H1 (cell line): ENCODE measurements at regions not wholly inside any gene's neighbourhood (a gene's known extent, or its start where the extent isn't known, plus 50 kb on each side); places are given as distances from the start of the nearest gene placed in this dataset.

ENCODE experiments used
- BCL11A ChIP-seq, 2 experiments: IDR thresholded peaks; one replicate each; pipeline ENCODE4 v1.6.1; 2011; ENCODE audit warnings: low read depth in 2 of 2, low read length in 2 of 2, mild to moderate bottlenecking in 2 of 2
- EP300 ChIP-seq, 2 experiments: IDR thresholded peaks; 1 replicate in 1 of 2; 2 replicates in 1 of 2; pipeline ENCODE4 v1.6.1; 2011 to 2012; ENCODE audit warnings: low read depth in 2 of 2, low read length in 2 of 2, mild to moderate bottlenecking in 2 of 2, borderline replicate concordance in 1 of 2, inconsistent platforms in 1 of 2, moderate library complexity in 1 of 2
- RXRA ChIP-seq: IDR thresholded peaks from 2 replicates; pipeline ENCODE4 v1.6.1; 2011; ENCODE audit warnings: low read depth, mild to moderate bottlenecking, low read length, moderate library complexity; ENCODE audit not compliant: insufficient read depth
- SIN3A ChIP-seq, 2 experiments: IDR thresholded peaks in 1 of 2; conservative IDR thresholded peaks in 1 of 2; 2 replicates each; pipeline ENCODE4 v1.6.1; 2011 to 2012; ENCODE audit warnings: low read length in 2 of 2, improper control_type of control experiment in 1 of 2, low read depth in 1 of 2, mild to moderate bottlenecking in 1 of 2
- TAF7 ChIP-seq: optimal IDR thresholded peaks from 2 replicates; pipeline ENCODE3; 2011; ENCODE audit warnings: low read depth, mild to moderate bottlenecking, inconsistent platforms, low read length, moderate library complexity, borderline replicate concordance
- TF ChIP-seq, protein P1 (sequence below): IDR thresholded peaks from 2 replicates; pipeline ENCODE4 v1.6.1; 2012; ENCODE audit warnings: inconsistent platforms
- TF ChIP-seq, protein P2 (sequence below): IDR thresholded peaks from 2 replicates; pipeline ENCODE4 v1.6.1; 2011; ENCODE audit warnings: low read depth, mild to moderate bottlenecking, low read length; ENCODE audit not compliant: insufficient read depth

DNA sequence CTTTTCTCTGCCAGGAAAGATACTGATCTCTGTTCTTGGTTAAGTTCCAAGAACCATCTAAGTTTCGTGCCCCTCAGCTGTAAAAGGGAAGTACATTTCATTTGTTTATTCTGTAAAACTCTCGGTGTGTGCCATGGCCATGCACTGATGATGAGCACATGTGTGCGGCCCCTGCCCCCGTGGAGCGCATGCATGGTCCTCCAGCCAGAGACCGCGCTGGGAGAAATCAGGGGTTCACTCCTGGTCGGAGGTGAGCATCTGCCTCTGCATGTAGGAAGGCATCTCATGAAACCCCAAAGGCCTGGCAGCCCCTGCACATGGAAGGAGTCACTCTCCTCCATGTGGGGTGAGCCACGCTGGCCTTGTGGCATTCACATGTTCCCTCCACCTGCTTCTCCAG lies 102.5 kb upstream of the RTL1 start (continued):
- TF ChIP-seq SIN3A (conservative IDR thresholded peaks at IDR 0.05 in 1 of 2, IDR thresholded peaks at IDR 0.05 in 1 of 2; ENCODE audit: low read depth in 1 of 2, low read length in 2 of 2): no peak
- TF ChIP-seq RXRA: no peak
- no peak for TF ChIP-seq EP300 (IDR thresholded peaks at IDR 0.05; ENCODE audit: borderline replicate concordance in 1 of 2, low read depth in 2 of 2, low read length in 2 of 2)
- TF ChIP-seq, protein P1, sequence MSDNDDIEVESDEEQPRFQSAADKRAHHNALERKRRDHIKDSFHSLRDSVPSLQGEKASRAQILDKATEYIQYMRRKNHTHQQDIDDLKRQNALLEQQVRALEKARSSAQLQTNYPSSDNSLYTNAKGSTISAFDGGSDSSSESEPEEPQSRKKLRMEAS: no peak
- no peak for TF ChIP-seq TAF7
- TF ChIP-seq BCL11A (IDR thresholded peaks at IDR 0.05; ENCODE audit: low read depth in 2 of 2, low read length in 2 of 2): no peak
- TF ChIP-seq, protein P2, sequence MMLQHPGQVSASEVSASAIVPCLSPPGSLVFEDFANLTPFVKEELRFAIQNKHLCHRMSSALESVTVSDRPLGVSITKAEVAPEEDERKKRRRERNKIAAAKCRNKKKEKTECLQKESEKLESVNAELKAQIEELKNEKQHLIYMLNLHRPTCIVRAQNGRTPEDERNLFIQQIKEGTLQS: no peak
